GM18907 (cell line): ENCODE measurements at regions not wholly inside any gene's neighbourhood (a gene's known extent, or its start where the extent isn't known, plus 50 kb on each side); places are given as distances from the start of the nearest gene placed in this dataset.

Source experiments
- ATAC-seq: cut with Tn5 transposase; IDR thresholded peaks from one replicate; pipeline ENCODE4 v1.9.1; 2021; ENCODE audit warnings: mild to moderate bottlenecking, moderate library complexity; ENCODE audit not compliant: unreplicated experiment

DNA sequence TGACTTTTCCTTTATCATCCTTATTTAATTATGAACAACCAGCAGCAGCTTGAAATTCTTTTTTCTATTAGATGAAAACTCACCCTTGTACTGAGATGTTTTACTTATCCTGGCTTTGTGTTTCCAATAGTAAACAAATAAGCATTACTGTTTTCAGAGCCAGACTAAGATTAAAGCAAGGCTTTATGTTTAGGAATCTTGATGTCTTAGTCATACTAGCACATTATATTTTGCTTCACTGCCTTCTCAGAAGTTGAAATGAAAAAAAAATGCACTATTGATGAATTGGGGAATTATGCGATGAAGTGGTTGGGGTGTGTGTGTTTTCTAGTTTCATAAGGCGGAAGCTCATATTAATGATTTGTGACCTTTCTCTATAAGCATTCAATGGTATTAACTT is 301.2 kb upstream of the E2F7 start:
- no peak for ATAC-seq

DNA sequence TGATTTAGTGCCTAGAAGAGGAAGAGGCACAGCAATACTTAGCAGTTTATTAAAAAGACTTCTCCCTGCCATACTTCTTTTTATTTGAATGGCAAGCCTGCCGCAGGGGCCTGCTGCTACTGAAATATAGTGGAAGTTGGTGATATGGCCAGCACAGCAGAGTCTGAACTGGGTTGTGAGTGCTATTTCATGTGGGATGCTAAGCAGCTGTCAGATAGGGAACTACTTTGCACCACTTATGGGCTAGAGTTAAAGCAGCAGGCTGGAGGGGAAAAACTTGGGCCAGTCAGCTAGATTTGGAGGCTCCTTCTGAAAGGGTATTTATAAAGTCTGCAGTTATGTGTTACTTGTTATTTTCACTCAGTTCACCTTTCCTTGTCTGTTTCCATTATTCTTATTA is 299.0 kb upstream of the E2F7 start:
- ATAC-seq = no peak

- no peak for ATAC-seq
These were observed 297.3 kb upstream of the E2F7 start for GRCh38 chr12:77362509-77363210.

DNA sequence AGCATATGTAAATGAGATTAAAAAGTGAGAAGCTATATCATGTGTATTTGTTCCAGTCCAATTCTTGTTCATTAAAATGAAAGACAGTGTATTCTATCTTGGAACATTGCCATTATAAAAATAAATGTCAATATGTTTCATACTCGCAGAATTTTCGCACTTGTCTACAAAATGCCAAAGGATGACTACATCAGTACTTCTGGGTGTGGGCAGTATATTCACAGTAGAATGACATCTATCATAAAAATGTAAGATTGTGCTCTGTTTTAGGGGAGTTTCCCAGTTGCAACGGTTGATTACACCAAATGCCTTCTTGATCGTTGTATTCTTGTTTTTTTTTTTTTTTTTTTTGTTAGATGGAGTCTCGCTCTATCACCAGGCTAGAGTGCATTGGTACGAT is 292.3 kb upstream of the E2F7 start:
- no peak for ATAC-seq

- no peak for ATAC-seq
These were observed 289.5 kb upstream of the E2F7 start for GRCh38 chr12:77354766-77355362.

- ATAC-seq = no peak
These were observed 287.6 kb upstream of the E2F7 start for GRCh38 chr12:77352946-77353345.

DNA sequence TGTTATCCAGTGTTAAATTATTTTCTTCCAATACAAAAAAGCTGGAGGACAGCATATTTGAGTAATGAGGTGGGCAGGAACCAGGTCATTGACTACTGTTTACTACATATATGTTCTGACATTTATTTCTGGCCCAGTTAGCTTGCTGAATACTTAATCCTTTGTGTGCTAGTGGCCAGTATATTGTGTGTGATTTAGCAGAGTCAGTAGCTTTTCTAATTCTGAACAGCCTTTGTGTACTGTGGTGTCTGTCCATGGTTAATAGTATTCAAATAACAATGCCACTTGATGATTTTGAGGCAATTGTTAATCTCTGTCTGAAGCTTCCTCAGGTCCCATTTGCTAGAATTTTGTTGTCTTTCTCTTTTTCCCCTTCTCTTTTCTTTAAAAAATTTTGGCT is 286.5 kb upstream of the E2F7 start:
- no peak for ATAC-seq

- no peak for ATAC-seq
These were observed 284.5 kb upstream of the E2F7 start for GRCh38 chr12:77349689-77350370.

- no peak for ATAC-seq
These were observed 281.6 kb upstream of the E2F7 start for GRCh38 chr12:77347017-77347416.

DNA sequence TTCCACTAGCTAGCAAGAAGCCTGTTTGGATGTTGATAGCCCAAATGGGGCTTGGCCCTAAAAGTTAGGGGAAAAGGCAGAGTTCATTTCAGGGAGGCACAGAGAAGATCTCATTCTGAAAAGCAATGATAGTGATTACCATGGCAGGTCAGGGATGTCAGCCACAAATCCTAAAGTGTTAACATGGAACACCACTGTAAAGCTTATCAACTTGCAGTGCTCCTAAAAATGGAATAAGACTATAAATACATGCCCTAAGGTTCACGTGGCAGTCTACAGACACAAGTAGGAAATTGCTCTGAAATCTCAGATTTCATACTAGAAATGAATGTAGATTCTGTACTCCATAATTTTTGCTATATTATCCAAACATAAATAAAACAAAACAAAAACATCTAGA is 280.0 kb upstream of the E2F7 start:
- no peak for ATAC-seq

DNA sequence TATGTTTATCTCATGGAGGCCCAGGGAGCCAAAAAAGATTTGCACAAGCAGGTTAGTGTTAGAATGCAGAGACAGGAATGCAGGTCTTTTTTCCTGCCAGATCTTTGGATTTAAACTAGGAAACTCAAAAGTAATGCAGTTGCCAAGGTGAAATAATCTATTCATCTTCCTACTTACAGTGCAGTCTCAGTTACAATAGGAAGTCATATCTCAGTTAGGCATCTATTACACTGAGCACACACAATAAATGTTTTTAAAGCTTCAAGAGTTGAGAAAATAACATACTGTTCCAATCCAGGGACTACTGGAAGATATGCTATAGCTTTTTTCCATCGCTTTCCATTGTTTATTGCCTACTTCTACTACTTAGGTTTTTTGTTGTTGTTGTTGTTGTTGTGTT is 279.3 kb upstream of the E2F7 start:
- no peak for ATAC-seq

DNA sequence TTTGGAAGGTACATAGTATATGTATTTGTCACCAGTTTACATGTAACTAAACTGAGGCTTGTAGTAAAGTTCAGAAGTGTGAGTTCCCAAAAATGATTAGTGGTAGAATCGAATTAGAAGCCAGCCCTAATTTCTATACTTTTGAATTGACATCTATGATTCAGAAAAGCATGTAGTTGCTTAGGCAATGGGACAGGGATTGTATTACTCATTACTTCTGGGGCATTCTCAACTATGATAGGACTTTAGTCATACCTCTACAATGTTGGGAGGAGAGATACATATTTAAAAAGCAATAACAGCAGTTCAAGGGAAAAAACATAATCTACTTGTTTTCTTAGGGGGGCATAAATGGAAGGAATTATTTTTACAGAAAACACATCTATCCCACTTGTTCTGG is 277.9 kb upstream of the E2F7 start:
- ATAC-seq = no peak

- ATAC-seq = no peak
These were observed 276.9 kb upstream of the E2F7 start for GRCh38 chr12:77342253-77342652.

DNA sequence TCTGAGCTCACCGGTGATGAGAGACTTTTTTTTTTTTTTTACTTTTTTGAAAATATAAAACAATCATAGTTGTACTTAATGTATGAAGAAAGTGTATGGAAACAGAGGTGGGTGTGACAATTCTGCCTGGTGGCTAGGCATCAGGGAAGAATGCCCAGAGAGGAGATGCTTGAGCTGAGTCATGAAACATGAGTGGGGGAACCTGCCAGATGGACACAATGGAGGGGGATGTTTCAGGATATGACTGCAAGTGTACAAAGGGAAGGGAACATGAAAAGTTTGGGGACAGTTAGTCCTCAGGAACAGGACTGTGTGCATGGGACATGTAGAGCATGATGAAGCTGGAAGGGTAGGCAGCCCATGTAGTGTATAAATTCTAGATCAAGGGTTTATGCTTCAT is 274.2 kb upstream of the E2F7 start:
- ATAC-seq = no peak

- ATAC-seq = no peak
These were observed 272.0 kb upstream of the E2F7 start for GRCh38 chr12:77337362-77337761.

GRCh38 chr12:77334806-77335205 is 269.4 kb upstream of the E2F7 start:
- no peak for ATAC-seq

DNA sequence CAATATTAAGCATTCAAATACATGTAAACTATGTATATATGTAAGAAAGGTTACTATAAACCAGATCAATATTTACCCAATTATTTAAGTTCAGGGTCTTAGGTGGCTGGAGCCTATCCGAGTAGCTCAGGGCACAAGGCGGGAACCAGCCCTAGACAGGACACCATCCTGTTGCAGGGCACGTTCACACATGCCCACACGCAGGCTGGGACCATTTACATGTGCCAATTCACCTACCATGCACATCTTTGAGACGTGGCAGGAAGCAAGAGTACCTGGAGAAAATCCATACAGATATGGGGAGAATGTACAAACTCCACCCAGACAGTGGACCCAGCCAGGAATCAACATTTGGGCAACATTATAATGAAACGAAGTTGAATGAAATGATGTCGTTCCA is 263.0 kb upstream of the E2F7 start:
- ATAC-seq = no peak

DNA sequence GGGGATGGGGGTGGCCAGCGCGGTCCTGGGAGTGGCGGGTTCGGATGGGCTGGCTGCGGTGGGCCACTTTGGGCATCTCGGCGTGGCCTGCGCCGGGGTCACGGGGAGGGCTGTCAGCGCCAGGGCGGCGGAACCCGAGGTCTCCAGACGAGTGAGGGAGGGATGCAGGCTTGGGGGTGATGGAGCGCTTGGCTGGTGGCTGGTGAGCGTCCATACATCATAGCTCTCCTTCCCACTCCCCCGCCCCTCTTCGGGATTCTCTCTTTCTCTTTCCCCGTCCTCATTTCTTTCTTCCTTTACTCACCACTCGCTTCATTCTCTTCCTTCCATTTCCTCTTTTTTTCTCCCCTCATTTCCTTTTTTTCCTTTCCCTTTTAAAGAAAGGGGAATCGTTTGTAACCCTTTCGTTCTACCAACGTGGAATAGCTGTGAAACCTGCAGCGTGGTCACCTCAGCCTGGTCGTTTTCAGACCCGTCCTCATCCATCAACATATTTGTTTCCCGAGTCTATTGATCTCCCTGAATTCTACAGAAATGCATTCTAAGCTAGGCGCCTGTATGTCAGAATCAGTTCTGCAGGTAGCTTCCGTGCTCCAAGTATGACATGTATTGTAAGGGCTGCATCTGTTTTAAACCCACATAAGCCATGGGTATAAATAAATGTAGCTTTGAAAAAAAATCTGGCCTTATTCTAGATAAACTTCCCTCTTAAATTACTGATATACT is 260.3 kb upstream of the E2F7 start:
- no peak for ATAC-seq

DNA sequence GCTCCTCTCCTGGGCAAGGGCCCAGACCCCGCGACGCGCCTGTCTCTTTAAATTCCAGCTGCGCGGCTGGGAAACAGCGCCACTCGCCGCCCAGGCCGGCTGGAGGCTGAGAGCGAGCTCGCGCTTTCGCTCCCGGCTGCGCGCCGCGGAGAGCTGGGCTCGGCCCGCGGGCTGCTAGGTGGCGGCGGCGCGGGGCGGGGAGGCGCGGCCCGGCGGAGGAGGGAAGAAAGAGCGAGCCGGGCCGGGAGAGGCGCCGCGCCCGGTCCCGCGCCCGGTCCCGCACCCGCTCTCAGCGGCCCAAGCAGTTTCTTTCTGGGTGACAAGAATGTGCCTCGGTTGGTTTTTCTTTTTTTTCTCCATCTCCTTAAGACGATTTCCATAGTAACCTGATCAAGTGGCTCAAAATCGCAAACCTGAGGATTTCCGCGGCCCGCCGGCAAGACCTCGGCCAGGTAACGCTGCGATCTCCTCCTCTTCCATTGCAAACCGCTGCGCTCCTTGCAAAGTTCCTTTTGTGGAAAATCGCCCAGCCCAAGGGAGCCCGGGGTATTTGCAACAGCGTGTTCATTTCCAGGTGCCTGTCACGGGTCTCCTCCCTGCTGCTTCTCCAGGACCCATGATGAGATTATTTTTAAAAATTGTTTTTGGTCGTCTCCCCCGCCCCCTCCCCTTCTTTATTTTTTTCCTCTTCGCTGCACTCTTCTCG is 259.5 kb upstream of the E2F7 start:
- ATAC-seq = peak; percentile 94

DNA sequence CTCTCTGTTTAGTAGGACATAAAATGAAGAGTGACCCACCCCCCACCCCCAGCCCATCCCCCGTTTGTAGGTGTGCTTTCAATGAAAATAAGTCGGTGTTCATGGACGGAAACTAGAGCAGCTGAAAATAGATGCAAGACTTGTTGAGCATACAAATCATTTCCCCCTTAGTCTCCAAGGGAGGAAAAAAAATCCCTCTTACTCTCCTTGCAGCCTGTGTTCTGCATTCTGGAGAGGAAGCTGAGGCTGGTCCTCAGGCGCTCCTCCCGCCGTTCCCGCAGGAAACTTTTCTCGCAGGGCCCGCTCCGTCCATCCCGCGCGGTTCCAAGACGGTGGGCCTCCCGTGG is 259.0 kb upstream of the E2F7 start:
- ATAC-seq = no peak

DNA sequence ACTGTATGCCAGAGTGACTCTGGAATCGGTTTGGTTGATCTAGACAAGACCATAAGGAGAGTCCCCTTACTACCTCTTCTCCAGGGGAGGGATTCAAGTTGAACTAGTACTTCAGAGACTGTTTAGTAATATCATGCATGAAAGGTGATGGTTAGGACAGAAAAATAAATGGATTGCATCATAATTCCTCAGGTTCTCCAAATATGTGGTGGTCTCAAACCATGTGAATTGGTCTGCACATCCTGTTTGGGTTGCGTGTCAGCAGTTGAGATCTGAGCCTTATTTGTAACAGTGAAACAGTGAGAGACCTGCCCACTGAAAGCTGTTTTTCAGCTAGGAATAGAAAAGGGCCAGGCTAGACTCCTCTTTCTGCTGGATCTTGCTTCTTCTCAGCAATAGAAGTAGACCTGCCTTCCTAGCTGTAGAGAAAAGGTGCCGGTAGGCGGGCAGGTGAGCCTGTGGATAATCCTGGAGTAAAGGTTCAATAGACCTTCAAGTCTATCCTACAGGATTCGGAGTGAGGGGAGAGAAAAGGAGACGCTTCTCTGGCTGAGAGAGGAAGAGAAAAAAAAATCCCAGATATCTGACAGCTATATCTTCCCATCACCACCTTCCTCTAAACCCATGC is 258.5 kb upstream of the E2F7 start:
- ATAC-seq = no peak
